ENCODE measurements at regions not wholly inside any gene's neighbourhood (a gene's known extent, or its start where the extent isn't known, plus 50 kb on each side); places are given as distances from the start of the nearest gene placed in this dataset.

DNA sequence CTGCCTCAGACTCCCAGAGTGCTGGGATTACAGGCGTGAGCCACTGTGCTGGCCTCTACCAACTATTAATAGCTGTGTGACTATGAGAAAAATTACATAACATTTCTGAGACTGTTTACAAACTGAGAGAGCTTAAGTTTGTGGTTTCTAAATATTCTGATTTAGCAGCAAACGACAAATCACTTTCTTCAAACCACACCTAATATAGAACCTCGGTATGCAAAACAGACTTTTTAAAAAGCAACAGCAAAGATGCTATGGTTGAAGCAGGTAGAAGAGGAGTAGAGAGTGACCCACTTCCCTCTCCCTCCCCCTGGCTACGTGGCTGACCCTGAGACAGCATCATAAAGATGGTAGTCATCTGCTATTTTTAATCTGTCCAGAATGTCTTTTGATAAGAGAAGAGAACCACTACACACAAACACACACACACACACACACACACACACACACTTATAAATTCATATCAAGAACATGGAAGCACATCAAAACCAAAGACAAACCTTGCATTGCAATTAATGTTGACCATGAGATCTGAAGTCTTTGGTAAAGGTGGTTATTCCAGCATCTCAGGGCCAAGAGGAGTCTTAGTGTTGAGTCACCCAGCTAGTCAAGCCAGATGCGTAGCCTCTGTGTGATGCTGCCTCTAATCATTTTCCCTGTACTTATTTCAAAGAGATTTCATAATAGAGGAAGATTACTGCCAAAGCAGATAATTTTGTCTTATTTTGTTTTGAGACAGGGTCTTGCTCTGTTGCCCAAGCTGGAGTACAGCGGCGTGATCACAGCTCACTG lies 58.1 kb upstream of the TMEM215 start:
- H2AK9ac ChIP-seq (replicated peaks; ENCODE audit: low read depth, low read length, poor library complexity): no peak overlapping the region
- CTCF ChIA-PET: no interaction called here
- no peak overlapping the region for H2BK20ac ChIP-seq (ENCODE audit: low read depth, low read length)
- no CpG with 5 or more reads among the region's 7 CpGs for WGBS, 2 experiments (ENCODE audit: extremely low coverage in 2 of 2, insufficient read length in 1 of 2)
- H2AFZ ChIP-seq (replicated peaks; ENCODE audit: low read length, poor library complexity): no peak overlapping the region
- no TSS peak for BruUV-seq (replicated peaks)
- H4K8ac ChIP-seq (ENCODE audit: low read depth in 2 of 2, low read length in 2 of 2): no peak overlapping the region
- H3K9ac ChIP-seq (ENCODE audit: low read depth, low read length): no peak overlapping the region
- H2BK120ac ChIP-seq (ENCODE audit: low read depth, low read length): no peak overlapping the region
- H3K56ac ChIP-seq (ENCODE audit: extremely low read depth, insufficient read depth, low read length): no peak overlapping the region
- H3K9me3 ChIP-seq (ENCODE audit: control insufficient read depth, insufficient read depth, low read length): no peaks in the 10 kb centered on the region
- intact Hi-C loops (cut with micrococcal nuclease): no loop called here
- no peaks in the 10 kb centered on the region for H3K79me1 ChIP-seq (ENCODE audit: low read depth in 1 of 2, low read length in 2 of 2)
- H3K23ac ChIP-seq (ENCODE audit: low read depth, low read length): no peak overlapping the region
- no peaks in the 10 kb centered on the region; the same call in 1 of the 2 replicates for H3K27me3 ChIP-seq (ENCODE audit: control insufficient read depth, insufficient read depth, low read length)
- H3K4ac ChIP-seq (ENCODE audit: low read depth, low read length): no peak overlapping the region
- no peak overlapping the region for H4K91ac ChIP-seq (ENCODE audit: insufficient read depth, low read depth, low read length)
- no peak overlapping the region for H3K14ac ChIP-seq (replicated peaks; ENCODE audit: low read depth, low read length)
- no peaks in the 10 kb centered on the region for H4K20me1 ChIP-seq (ENCODE audit: insufficient read depth, low read length)
- dilution Hi-C loops (cut with HindIII; ENCODE audit: low sequenced_read_pairs, unreplicated experiment): no loop called here
- no peak overlapping the region for H3K18ac ChIP-seq (ENCODE audit: low read depth, low read length)
- H3K4me2 ChIP-seq (ENCODE audit: low read depth, low read length): no peak overlapping the region
- H3K4me1 ChIP-seq (ENCODE audit: control insufficient read depth, insufficient read depth, low read length): no peaks in the 10 kb centered on the region
- H3K9me1 ChIP-seq (ENCODE audit: insufficient read depth, low read length): no peaks in the 10 kb centered on the region
- in situ Hi-C loops (cut with MboI; ENCODE audit: low sequenced_read_pairs): no loop called here
- no peak overlapping the region for H3K4me3 ChIP-seq (ENCODE audit: insufficient read depth, low read depth, low read length)
- no peak overlapping the region for H4K5ac ChIP-seq (ENCODE audit: low read depth, low read length)
- no peak overlapping the region for H3K27ac ChIP-seq (ENCODE audit: insufficient read depth, low read length)
- no peaks in the 10 kb centered on the region for H3K36me3 ChIP-seq (ENCODE audit: control insufficient read depth, insufficient read depth, low read length)
- DNase-seq (no peak), ATAC-seq (ENCODE audit: low read depth) (no peak)
- POLR2A ChIA-PET (ENCODE audit: unreplicated experiment): no interaction called here
- no peak for TF ChIP-seq SMC3 (IDR thresholded peaks at IDR 0.05; ENCODE audit: low read depth, low read length)
- TF ChIP-seq FOS (IDR thresholded peaks at IDR 0.05; ENCODE audit: low read depth, low read length): no peak
- TF ChIP-seq MAFK (IDR thresholded peaks at IDR 0.05; ENCODE audit: low read depth, low read length): no peak
- no peak for TF ChIP-seq RFX5 (IDR thresholded peaks at IDR 0.05; ENCODE audit: low read depth, low read length)
- TF ChIP-seq NFE2L2 (IDR thresholded peaks at IDR 0.05; ENCODE audit: low read depth, low read length): no peak
- no peak overlapping the region for H2AK5ac ChIP-seq (ENCODE audit: low read depth, low read length)
- no peak overlapping the region for H2BK5ac ChIP-seq (ENCODE audit: low read depth, low read length, poor library complexity, severe bottlenecking)
- no peak overlapping the region for H2BK15ac ChIP-seq (ENCODE audit: low read depth, low read length)

Measured in IMR-90 (cell line).